GM12878 (cell line): ENCODE measurements at regions not wholly inside any gene's neighbourhood (a gene's known extent, or its start where the extent isn't known, plus 50 kb on each side); places are given as distances from the start of the nearest gene placed in this dataset.

Experiments used
- EED ChIP-seq: sonication (generic); IDR thresholded peaks from 2 replicates; pipeline ENCODE4 v1.6.1; 2016; ENCODE audit warnings: antibody characterized with exemption, low read depth
- HDGF ChIP-seq: fragments of 450-650 bp; IDR thresholded peaks from 2 replicates; pipeline ENCODE4 v1.6.1; 2016; ENCODE audit warnings: antibody characterized with exemption
- MEF2A ChIP-seq: IDR thresholded peaks from 2 replicates; pipeline ENCODE4 v1.6.1; 2011; ENCODE audit warnings: low read depth, mild to moderate bottlenecking, low read length, moderate library complexity; ENCODE audit not compliant: insufficient read depth
- NFYB ChIP-seq: IDR thresholded peaks from 2 replicates; pipeline ENCODE4 v1.6.1; 2011; ENCODE audit warnings: low read depth, mild to moderate bottlenecking, low read length, improper control_type of control experiment, moderate library complexity; ENCODE audit not compliant: insufficient read depth
- NR2C2 ChIP-seq: IDR thresholded peaks from 2 replicates; pipeline ENCODE4 v1.6.1; 2011; ENCODE audit warnings: borderline replicate concordance, low read depth; ENCODE audit not compliant: control insufficient read depth, insufficient read length
- SMC3 ChIP-seq: IDR thresholded peaks from 2 replicates; pipeline ENCODE4 v1.6.1; 2011; ENCODE audit warnings: low read length, improper control_type of control experiment, borderline replicate concordance
- TARDBP ChIP-seq: IDR thresholded peaks from 2 replicates; pipeline ENCODE4 v1.6.1; 2016; ENCODE audit warnings: borderline replicate concordance
- TF ChIP-seq, protein P1 (sequence below): fragments of 450-650 bp; IDR thresholded peaks from 2 replicates; pipeline ENCODE4 v1.6.1; 2017; ENCODE audit warnings: borderline replicate concordance

- TF ChIP-seq TARDBP (no peak), EED (no peak), SMC3 (no peak), HDGF (no peak), MEF2A (no peak), NFYB (no peak), NR2C2 (no peak)
- TF ChIP-seq, protein P1, sequence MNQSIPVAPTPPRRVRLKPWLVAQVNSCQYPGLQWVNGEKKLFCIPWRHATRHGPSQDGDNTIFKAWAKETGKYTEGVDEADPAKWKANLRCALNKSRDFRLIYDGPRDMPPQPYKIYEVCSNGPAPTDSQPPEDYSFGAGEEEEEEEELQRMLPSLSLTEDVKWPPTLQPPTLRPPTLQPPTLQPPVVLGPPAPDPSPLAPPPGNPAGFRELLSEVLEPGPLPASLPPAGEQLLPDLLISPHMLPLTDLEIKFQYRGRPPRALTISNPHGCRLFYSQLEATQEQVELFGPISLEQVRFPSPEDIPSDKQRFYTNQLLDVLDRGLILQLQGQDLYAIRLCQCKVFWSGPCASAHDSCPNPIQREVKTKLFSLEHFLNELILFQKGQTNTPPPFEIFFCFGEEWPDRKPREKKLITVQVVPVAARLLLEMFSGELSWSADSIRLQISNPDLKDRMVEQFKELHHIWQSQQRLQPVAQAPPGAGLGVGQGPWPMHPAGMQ = no peak
Observed at GRCh38 chr1:54456361-54456760, 50.2 kb upstream of the SSBP3 start (continued).
